Thyroid gland (tissue), 4 donors: ENCODE measurements at regions not wholly inside any gene's neighbourhood (a gene's known extent, or its start where the extent isn't known, plus 50 kb on each side); places are given as distances from the start of the nearest gene placed in this dataset.

Experiments
- POLR2A ChIP-seq, 2 donors: fragments of 450-650 bp; IDR thresholded peaks; one replicate each; pipeline ENCODE4 v1.6.1; 2017; ENCODE audit warnings: antibody characterized with exemption in 2 of 2, mild to moderate bottlenecking in 2 of 2, moderate library complexity in 1 of 2
- TF ChIP-seq, protein P1 (sequence below), 6 experiments: fragments of 200-600 bp in 3 of 6; fragments of 450-650 bp in 3 of 6; sonication (generic) in 3 of 6; IDR thresholded peaks; one replicate each; pipeline ENCODE4 v1.5.1; 2016 to 2019; ENCODE audit warnings: antibody characterized with exemption in 6 of 6, mild to moderate bottlenecking in 2 of 6, inconsistent platforms in 1 of 6, moderate library complexity in 1 of 6

DNA sequence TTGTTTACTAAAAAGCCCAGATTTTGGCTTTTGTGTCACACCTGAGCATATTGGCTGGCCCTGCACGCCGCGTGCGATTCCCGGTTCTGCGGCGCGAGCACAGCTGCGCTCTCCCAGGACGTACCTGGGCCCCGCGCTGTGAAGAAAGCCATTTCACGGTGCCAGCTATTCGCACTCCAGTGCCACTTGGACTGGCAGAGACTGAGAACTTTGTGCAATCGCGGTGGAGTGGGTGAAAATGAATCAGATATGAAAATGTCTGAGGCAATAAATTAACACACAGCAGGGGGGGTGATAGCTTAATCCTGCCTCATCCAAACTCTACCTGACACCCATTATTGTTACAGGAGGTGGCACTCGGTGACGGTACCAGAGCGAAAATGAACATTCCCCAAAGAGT is 330.1 kb upstream of the MGMT start:
- TF ChIP-seq, protein P1, sequence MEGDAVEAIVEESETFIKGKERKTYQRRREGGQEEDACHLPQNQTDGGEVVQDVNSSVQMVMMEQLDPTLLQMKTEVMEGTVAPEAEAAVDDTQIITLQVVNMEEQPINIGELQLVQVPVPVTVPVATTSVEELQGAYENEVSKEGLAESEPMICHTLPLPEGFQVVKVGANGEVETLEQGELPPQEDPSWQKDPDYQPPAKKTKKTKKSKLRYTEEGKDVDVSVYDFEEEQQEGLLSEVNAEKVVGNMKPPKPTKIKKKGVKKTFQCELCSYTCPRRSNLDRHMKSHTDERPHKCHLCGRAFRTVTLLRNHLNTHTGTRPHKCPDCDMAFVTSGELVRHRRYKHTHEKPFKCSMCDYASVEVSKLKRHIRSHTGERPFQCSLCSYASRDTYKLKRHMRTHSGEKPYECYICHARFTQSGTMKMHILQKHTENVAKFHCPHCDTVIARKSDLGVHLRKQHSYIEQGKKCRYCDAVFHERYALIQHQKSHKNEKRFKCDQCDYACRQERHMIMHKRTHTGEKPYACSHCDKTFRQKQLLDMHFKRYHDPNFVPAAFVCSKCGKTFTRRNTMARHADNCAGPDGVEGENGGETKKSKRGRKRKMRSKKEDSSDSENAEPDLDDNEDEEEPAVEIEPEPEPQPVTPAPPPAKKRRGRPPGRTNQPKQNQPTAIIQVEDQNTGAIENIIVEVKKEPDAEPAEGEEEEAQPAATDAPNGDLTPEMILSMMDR (IDR thresholded peaks at IDR 0.05): no peak
- no peak for TF ChIP-seq POLR2A (IDR thresholded peaks at IDR 0.05)
